Endodermal cell (in vitro differentiated cells): ENCODE measurements at regions not wholly inside any gene's neighbourhood (a gene's known extent, or its start where the extent isn't known, plus 50 kb on each side); places are given as distances from the start of the nearest gene placed in this dataset.

Experiments
- DNase-seq: peaks from one replicate; pipeline ENCODE4 v3.0.0-alpha.2; 2017
- H3K27ac ChIP-seq: 2 replicates; pipeline ENCODE4 v1.5.1; 2013; ENCODE audit warnings: mild to moderate bottlenecking, low read depth, low read length, moderate library complexity
- H3K27me3 ChIP-seq: 2 replicates; pipeline ENCODE4 v1.6.1; 2013; ENCODE audit warnings: mild to moderate bottlenecking, low read length, moderate library complexity; ENCODE audit not compliant: insufficient read depth, control insufficient read depth, poor library complexity, severe bottlenecking
- H3K36me3 ChIP-seq: 2 replicates; pipeline ENCODE4 v1.7.0; 2013; ENCODE audit warnings: mild to moderate bottlenecking, low read length, moderate library complexity; ENCODE audit not compliant: control insufficient read depth, insufficient read depth
- H3K4me1 ChIP-seq: one replicate; pipeline ENCODE4 v1.7.0; 2013; ENCODE audit warnings: low read length; ENCODE audit not compliant: control insufficient read depth, insufficient read depth
- H3K4me3 ChIP-seq: 2 replicates; pipeline ENCODE4 v1.5.1; 2013; ENCODE audit warnings: mild to moderate bottlenecking, low read length, moderate library complexity
- H3K9ac ChIP-seq: 2 replicates; pipeline ENCODE4 v1.6.1; 2013; ENCODE audit warnings: mild to moderate bottlenecking, low read length, moderate library complexity; ENCODE audit not compliant: poor library complexity, severe bottlenecking; ENCODE audit errors: extremely low read depth
- H3K9me3 ChIP-seq: 2 replicates; pipeline ENCODE4 v1.6.1; 2013; ENCODE audit warnings: mild to moderate bottlenecking, low read length, moderate library complexity; ENCODE audit not compliant: control insufficient read depth
- H3K27ac Mint-ChIP-seq: 2 replicates; pipeline ENCODE4 v1.8.0; 2020; ENCODE audit warnings: mixed read lengths
- H3K27me3 Mint-ChIP-seq: 2 replicates; pipeline ENCODE4 v1.8.0; 2021; ENCODE audit warnings: mild to moderate bottlenecking, mixed read lengths; ENCODE audit not compliant: insufficient read depth
- H3K36me3 Mint-ChIP-seq: 2 replicates; pipeline ENCODE4 v1.8.0; 2020; ENCODE audit warnings: low read depth, mixed read lengths
- H3K4me1 Mint-ChIP-seq: 2 replicates; pipeline ENCODE4 v1.8.0; 2020; ENCODE audit warnings: mixed read lengths
- H3K4me3 Mint-ChIP-seq: 2 replicates; pipeline ENCODE4 v1.8.0; 2020; ENCODE audit warnings: mild to moderate bottlenecking, moderate library complexity, mixed read lengths
- H3K9me3 Mint-ChIP-seq: 2 replicates; pipeline ENCODE4 v1.8.0; 2020; ENCODE audit warnings: mild to moderate bottlenecking, mixed read lengths
- CTCF ChIP-seq: fragments of 200-600 bp; sonication (generic); conservative IDR thresholded peaks from 2 replicates; pipeline ENCODE4 v1.5.0; 2021; ENCODE audit warnings: antibody characterized with exemption, mild to moderate bottlenecking
- WGBS, 2 experiments: methylation state at CpG; one replicate each; pipeline versions ENCODE4 v1.1.5 to v1.1.7; 2013; ENCODE audit warnings: missing lambda C conversion rate in 2 of 2, mixed read lengths in 1 of 2; ENCODE audit not compliant: insufficient coverage in 1 of 2, insufficient read length in 1 of 2; 5-methylcytosine and 5-hydroxymethylcytosine counted together

- H3K27me3 ChIP-seq = no peaks in the 10 kb centered on the region
- no peak overlapping the region for H3K27ac ChIP-seq
- 96 to 97% methylated on average over 10 to 13 of the region's 13 CpGs for WGBS, 2 experiments
- no peaks in the 10 kb centered on the region for H3K36me3 Mint-ChIP-seq
- peaks cover 50% of the 10 kb centered on the region for H3K4me1 Mint-ChIP-seq
- peaks cover 19% of the 10 kb centered on the region for H3K4me1 ChIP-seq
- DNase-seq = no peak
- no peaks in the 10 kb centered on the region for H3K36me3 ChIP-seq
- no peak overlapping the region for H3K4me3 Mint-ChIP-seq
- no peak overlapping the region for H3K27ac Mint-ChIP-seq
- no peak overlapping the region for H3K9ac ChIP-seq
- TF ChIP-seq CTCF = no peak
- H3K4me3 ChIP-seq = no peak overlapping the region
- no peaks in the 10 kb centered on the region for H3K27me3 Mint-ChIP-seq
- no peaks in the 10 kb centered on the region for H3K9me3 ChIP-seq
- H3K9me3 Mint-ChIP-seq = no peaks in the 10 kb centered on the region
These were observed 93.6 kb downstream of the LIPG start for GRCh38 chr18:49655266-49656072.

GRCh38 chr18:49654347-49654746 lies 92.5 kb downstream of the LIPG start:
- 92% methylated on average over 2 of the region's 2 CpGs; no CpG with 5 or more reads in 1 of the 2 experiments for WGBS, 2 experiments
- H3K27me3 Mint-ChIP-seq = no peaks in the 10 kb centered on the region

More at GRCh38 chr18:49654347-49654746, 92.5 kb downstream of the LIPG start:
- H3K4me1 Mint-ChIP-seq = peaks cover 42% of the 10 kb centered on the region
- Histone ChIP-seq H3K27me3 (no peaks in the 10 kb centered on the region), H3K9me3 (no peaks in the 10 kb centered on the region), H3K9ac (no peak overlapping the region), H3K4me1 (peaks cover 11% of the 10 kb centered on the region), H3K4me3 (no peak overlapping the region), H3K27ac (no peak overlapping the region), H3K36me3 (no peaks in the 10 kb centered on the region)
- H3K36me3 Mint-ChIP-seq = no peaks in the 10 kb centered on the region
- DNase-seq = no peak
- H3K9me3 Mint-ChIP-seq = no peaks in the 10 kb centered on the region
- H3K4me3 Mint-ChIP-seq = no peak overlapping the region
- no peak for TF ChIP-seq CTCF
- no peak overlapping the region for H3K27ac Mint-ChIP-seq
